ENCODE measurements at regions not wholly inside any gene's neighbourhood (a gene's known extent, or its start where the extent isn't known, plus 50 kb on each side); places are given as distances from the start of the nearest gene placed in this dataset.

GRCh38 chr13:64327505-64328194 is 2902.5 kb downstream of the PCDH9 start:
- no peak for DNase-seq (ENCODE audit: low read depth)

GRCh38 chr13:64314331-64314730 is 2898.7 kb upstream of the PCDH20 start:
- DNase-seq (ENCODE audit: low read depth): peak; percentile 1

GRCh38 chr13:64311948-64312347 is 2896.3 kb upstream of the PCDH20 start:
- no peak for DNase-seq (ENCODE audit: low read depth)

- DNase-seq (ENCODE audit: low read depth): no peak
Measured at GRCh38 chr13:64311112-64311511, 2895.5 kb upstream of the PCDH20 start.

GRCh38 chr13:64305246-64305645 is 2889.6 kb upstream of the PCDH20 start:
- no peak for DNase-seq (ENCODE audit: low read depth)

GRCh38 chr13:64300239-64300638 is 2884.6 kb upstream of the PCDH20 start:
- no peak for DNase-seq (ENCODE audit: low read depth)

- no peak for DNase-seq (ENCODE audit: low read depth)
Measured at GRCh38 chr13:64293923-64294322, 2878.3 kb upstream of the PCDH20 start.

GRCh38 chr13:64289702-64290101 is 2874.1 kb upstream of the PCDH20 start:
- no peak for DNase-seq (ENCODE audit: low read depth)

GRCh38 chr13:64283926-64284325 is 2868.3 kb upstream of the PCDH20 start:
- DNase-seq (ENCODE audit: low read depth): no peak

- peak; percentile 59 for DNase-seq (ENCODE audit: low read depth)
Measured at GRCh38 chr13:64278493-64278892, 2862.8 kb upstream of the PCDH20 start.

GRCh38 chr13:64277097-64277496 is 2861.4 kb upstream of the PCDH20 start:
- no peak for DNase-seq (ENCODE audit: low read depth)

- DNase-seq (ENCODE audit: low read depth): no peak
Measured at GRCh38 chr13:64276232-64276631, 2860.6 kb upstream of the PCDH20 start.

GRCh38 chr13:64274481-64275217 is 2859.0 kb upstream of the PCDH20 start:
- no peak for DNase-seq (ENCODE audit: low read depth)

GRCh38 chr13:64273780-64274179 is 2858.1 kb upstream of the PCDH20 start:
- DNase-seq (ENCODE audit: low read depth): no peak

GRCh38 chr13:64272681-64273080 is 2857.0 kb upstream of the PCDH20 start:
- peak; percentile 17 for DNase-seq (ENCODE audit: low read depth)

GRCh38 chr13:64266024-64266423 is 2850.4 kb upstream of the PCDH20 start:
- DNase-seq (ENCODE audit: low read depth): no peak

GRCh38 chr13:64263285-64263684 is 2847.6 kb upstream of the PCDH20 start:
- no peak for DNase-seq (ENCODE audit: low read depth)

- no peak for DNase-seq (ENCODE audit: low read depth)
Measured at GRCh38 chr13:64256751-64257150, 2841.1 kb upstream of the PCDH20 start.

GRCh38 chr13:64255988-64256387 is 2840.3 kb upstream of the PCDH20 start:
- DNase-seq (ENCODE audit: low read depth): no peak

- DNase-seq (ENCODE audit: low read depth): no peak
Measured at GRCh38 chr13:64248371-64249065, 2832.9 kb upstream of the PCDH20 start.

GRCh38 chr13:64239372-64239771 is 2823.7 kb upstream of the PCDH20 start:
- peak; percentile 35 for DNase-seq (ENCODE audit: low read depth)

GRCh38 chr13:64234255-64234654 is 2818.6 kb upstream of the PCDH20 start:
- DNase-seq (ENCODE audit: low read depth): peak; percentile 85

GRCh38 chr13:64223016-64223415 is 2807.4 kb upstream of the PCDH20 start:
- DNase-seq (ENCODE audit: low read depth): no peak
